Heart right ventricle (tissue), 16 donors: ENCODE measurements at regions not wholly inside any gene's neighbourhood (a gene's known extent, or its start where the extent isn't known, plus 50 kb on each side); places are given as distances from the start of the nearest gene placed in this dataset.
A peak's percentile ranks its signal among the peaks of the same experiment; 100 is the strongest.

Source experiments
- ATAC-seq, 8 donors: fragments of 200-7000 bp; cut with Tn5 transposase; one replicate each; pipeline ENCODE4 v1.9.1; 2020; ENCODE audit warnings: mild to moderate bottlenecking in 8 of 8, moderate library complexity in 8 of 8, moderate number of reproducible peaks in 1 of 8
- DNase-seq, 2 donors: peaks; one replicate each; pipeline ENCODE4 v3.0.0-alpha.2; 2020
- H3K27ac ChIP-seq, 10 donors: fragments of 200-600 bp; sonication (generic) in 2 of 10; one replicate each; pipeline versions ENCODE4 v1.5.0 to v1.8.0; 2020 to 2022; ENCODE audit warnings: mild to moderate bottlenecking in 3 of 10
- H3K27me3 ChIP-seq, 7 donors: fragments of 200-600 bp; one replicate each; pipeline ENCODE4 v1.8.0; 2021 to 2022; ENCODE audit warnings: mild to moderate bottlenecking in 2 of 7
- H3K36me3 ChIP-seq, 9 donors: fragments of 200-600 bp; sonication (generic) in 1 of 9; one replicate each; pipeline versions ENCODE4 v1.5.0 to v1.8.0; 2020 to 2022; ENCODE audit warnings: mild to moderate bottlenecking in 2 of 9
- H3K4me1 ChIP-seq, 9 donors: fragments of 200-600 bp; sonication (generic) in 1 of 9; one replicate each; pipeline versions ENCODE4 v1.5.0 to v1.8.0; 2020 to 2022; ENCODE audit warnings: mild to moderate bottlenecking in 4 of 9
- H3K4me3 ChIP-seq, 10 donors: fragments of 200-600 bp; sonication (generic) in 2 of 10; one replicate each; pipeline versions ENCODE4 v1.5.0 to v1.8.0; 2020 to 2022; ENCODE audit warnings: mild to moderate bottlenecking in 7 of 10, moderate library complexity in 2 of 10
- H3K9me3 ChIP-seq, 11 donors: fragments of 200-600 bp in 10 of 11; sonication (generic) in 2 of 11; one replicate each; pipeline versions ENCODE4 v1.5.0 to v1.8.0; 2013 to 2022; ENCODE audit warnings: mild to moderate bottlenecking in 2 of 11, control low read depth in 1 of 11, moderate library complexity in 1 of 11
- whole genome bisulfite sequencing, 2 donors: extraction: QIAGEN DNeasy Blood & Tissue Kit; methylation state at CpG; one replicate each; pipeline ENCODE4 v1.1.7; 2013; ENCODE audit warnings: inconsistent platforms in 1 of 2; 5-methylcytosine and 5-hydroxymethylcytosine counted together
- intact Hi-C, 10 donors: fragments of 100-400 bp; cut with DNase I; formaldehyde crosslinking; loops; one replicate each; pipeline versions ENCODE4 v1.11.1 to v1.14.2; 2022
- TF ChIP-seq, protein P1 (sequence below), 9 donors: fragments of 200-600 bp; sonication (generic) in 2 of 9; IDR thresholded peaks; one replicate each; pipeline versions ENCODE4 v1.5.0 to v1.8.0; 2021 to 2022; ENCODE audit warnings: antibody characterized with exemption in 9 of 9, mild to moderate bottlenecking in 5 of 9, moderate library complexity in 1 of 9
- donor health status: Arrhythmogenic right ventricular cardiomyopathy.
- donor health status: ischemic (EF 13 %, LVEDD 7.1; RV severe dilation, severe dysfunction).
- donor health status: healthy with polysubstance abuse.
- donor health status: DM: no; HTN: yes; CAD: no.
- donor health status: DM: no; HTN: no; CAD: no.
- donor health status: ischemic (EF 25% LVEDD 6.9; RV normal size, moderate dysfunction).
- donor health status: ischemic (EF 25% LVEDD 5.7; RV mildly dilated, moderate dysfunction).
- donor health status: healthy.
- donor health status: DM: yes; HTN: yes; CAD: no.
- donor health status: Ischemic cardiomyopathy.
- donor health status: ischemic (EF 35%, LVEDD 5.7; RV mildly dilated, moderate dysfunction).
- donor health status: nonischemic (EF 11% LVEDD 7.7; RV severe dilation, severe dysfunction).
- donor health status: DM: yes; HTN: yes; CAD: no.
- donor health status: PGD.
- donor health status: ischemic (EF 29% LVEDD 5.4; RV normal size, mild dysfunction).
- donor health status: nonischemic (EF 23%, LVEDD 6.1; RV moderate dilation, normal function).

DNA sequence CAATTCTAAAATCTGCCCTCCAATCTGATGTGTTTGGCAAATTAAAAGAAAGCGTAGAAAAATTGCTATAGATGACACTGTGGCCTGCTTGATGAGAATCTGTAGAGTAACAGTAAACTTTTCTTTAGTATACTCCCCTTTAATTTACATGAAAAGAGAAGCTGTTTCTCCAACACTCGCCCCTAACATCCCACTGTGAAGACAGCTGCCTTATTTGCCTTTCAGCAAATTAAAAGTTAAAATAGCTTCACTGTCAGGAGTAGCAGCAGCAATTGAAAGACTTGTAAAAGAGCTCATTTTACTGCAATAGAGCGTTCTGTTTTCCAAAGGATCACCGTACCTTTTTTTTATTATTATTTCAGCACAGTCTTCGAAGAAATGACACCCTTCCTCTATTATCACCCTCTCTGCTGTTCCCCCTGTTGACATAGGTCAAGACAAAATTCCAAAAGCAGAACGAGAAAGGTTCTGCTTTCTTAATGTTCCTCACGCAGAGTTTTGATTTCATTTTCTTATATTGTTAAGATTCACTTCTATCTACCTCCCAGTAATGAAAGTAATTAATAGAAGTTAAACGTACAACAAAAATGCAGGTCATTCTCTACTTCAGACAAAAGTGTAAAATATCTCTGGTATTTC, 153.5 kb upstream of the USP15 start:
- no peak for DNase-seq
- TF ChIP-seq, protein P1, sequence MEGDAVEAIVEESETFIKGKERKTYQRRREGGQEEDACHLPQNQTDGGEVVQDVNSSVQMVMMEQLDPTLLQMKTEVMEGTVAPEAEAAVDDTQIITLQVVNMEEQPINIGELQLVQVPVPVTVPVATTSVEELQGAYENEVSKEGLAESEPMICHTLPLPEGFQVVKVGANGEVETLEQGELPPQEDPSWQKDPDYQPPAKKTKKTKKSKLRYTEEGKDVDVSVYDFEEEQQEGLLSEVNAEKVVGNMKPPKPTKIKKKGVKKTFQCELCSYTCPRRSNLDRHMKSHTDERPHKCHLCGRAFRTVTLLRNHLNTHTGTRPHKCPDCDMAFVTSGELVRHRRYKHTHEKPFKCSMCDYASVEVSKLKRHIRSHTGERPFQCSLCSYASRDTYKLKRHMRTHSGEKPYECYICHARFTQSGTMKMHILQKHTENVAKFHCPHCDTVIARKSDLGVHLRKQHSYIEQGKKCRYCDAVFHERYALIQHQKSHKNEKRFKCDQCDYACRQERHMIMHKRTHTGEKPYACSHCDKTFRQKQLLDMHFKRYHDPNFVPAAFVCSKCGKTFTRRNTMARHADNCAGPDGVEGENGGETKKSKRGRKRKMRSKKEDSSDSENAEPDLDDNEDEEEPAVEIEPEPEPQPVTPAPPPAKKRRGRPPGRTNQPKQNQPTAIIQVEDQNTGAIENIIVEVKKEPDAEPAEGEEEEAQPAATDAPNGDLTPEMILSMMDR (IDR thresholded peaks at IDR 0.05) = no peak
- Histone ChIP-seq H3K9me3 (peaks cover 0 to 17% (median 0%) of the 10 kb centered on the region in 11 donors), H3K4me3 (peak overlapping the region in 1 of 10 donors; percentile 6), H3K27me3 (no peaks in the 10 kb centered on the region), H3K4me1 (peaks cover 0 to 6% (median 0%) of the 10 kb centered on the region in 9 donors), H3K27ac (no peak overlapping the region), H3K36me3 (no peaks in the 10 kb centered on the region)
- WGBS, 2 donors = 40 to 48% methylated on average over 8 of the region's 8 CpGs
- intact Hi-C loops = no loop called here
- ATAC-seq = no peak

DNA sequence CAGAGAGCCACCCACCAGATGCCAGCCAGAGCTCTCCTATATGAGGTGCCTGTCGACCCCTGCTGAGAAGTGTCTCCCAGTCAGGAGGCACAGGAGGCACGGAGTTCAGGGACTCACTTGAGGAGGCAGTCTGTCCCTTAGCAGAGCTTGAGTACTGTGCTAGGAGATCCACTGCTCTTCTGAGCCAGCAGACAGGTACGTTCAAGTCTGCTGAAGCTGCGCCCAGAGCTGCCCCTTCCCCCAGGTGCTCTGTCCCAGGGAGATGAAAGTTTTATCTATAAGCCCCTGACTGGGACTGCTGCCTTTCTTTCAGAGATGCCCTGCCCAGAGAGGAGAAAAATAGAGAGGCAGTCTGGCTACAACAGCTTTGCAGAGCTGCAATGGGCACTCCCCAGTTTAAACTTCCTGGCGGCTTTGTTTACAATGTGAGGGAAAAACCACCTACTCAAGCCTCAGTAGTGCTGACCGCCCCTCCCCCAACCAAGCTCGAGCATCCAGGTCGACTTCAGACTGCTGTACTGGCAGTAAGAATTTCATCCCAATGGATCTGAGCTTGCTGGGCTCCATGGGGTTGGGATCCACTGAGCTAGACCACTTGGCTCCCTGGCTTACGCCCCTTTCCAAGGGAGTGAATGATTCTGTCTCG, 146.7 kb upstream of the USP15 start:
- ATAC-seq = no peak
- Histone ChIP-seq H3K36me3 (no peaks in the 10 kb centered on the region), H3K4me3 (no peak overlapping the region), H3K27me3 (peaks cover 0 to 7% (median 0%) of the 10 kb centered on the region in 7 donors), H3K4me1 (no peaks in the 10 kb centered on the region), H3K27ac (no peak overlapping the region), H3K9me3 (peaks cover 0 to 17% (median 0%) of the 10 kb centered on the region in 11 donors)
- 61 to 62% methylated on average over 10 of the region's 10 CpGs for WGBS, 2 donors
- TF ChIP-seq, protein P1 (IDR thresholded peaks at IDR 0.05) = no peak
- intact Hi-C loops = no loop called here
- no peak for DNase-seq

DNA sequence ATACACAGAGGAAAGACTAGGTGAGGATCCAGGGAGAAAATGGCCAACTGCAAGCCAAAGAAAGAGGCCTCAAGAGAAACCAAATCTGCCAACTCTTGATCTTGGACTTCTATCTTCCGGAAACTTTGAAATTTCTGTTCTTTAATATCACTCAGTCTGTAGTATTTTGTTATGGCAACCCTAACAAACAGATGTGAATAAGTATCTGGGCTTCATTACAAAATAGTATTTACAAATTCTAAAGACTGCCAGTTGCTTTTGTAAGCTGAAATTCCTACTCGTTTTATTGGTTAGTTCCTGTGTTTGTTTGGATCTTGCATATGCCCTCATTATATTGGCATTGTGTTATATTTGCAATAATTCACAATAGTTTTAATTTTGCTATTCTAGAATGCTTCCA, 143.2 kb upstream of the USP15 start:
- H3K4me1 ChIP-seq = no peaks in the 10 kb centered on the region
- no peaks in the 10 kb centered on the region for H3K36me3 ChIP-seq
- H3K4me3 ChIP-seq = no peak overlapping the region
- 66 to 79% methylated on average over 2 of the region's 2 CpGs for WGBS, 2 donors
- DNase-seq (no peak), ATAC-seq (no peak)
- TF ChIP-seq, protein P1 (IDR thresholded peaks at IDR 0.05) = no peak
- intact Hi-C loops = no loop called here
- H3K27ac ChIP-seq = no peak overlapping the region
- peaks cover 0 to 7% (median 0%) of the 10 kb centered on the region in 7 donors for H3K27me3 ChIP-seq
- H3K9me3 ChIP-seq = no peaks in the 10 kb centered on the region

DNA sequence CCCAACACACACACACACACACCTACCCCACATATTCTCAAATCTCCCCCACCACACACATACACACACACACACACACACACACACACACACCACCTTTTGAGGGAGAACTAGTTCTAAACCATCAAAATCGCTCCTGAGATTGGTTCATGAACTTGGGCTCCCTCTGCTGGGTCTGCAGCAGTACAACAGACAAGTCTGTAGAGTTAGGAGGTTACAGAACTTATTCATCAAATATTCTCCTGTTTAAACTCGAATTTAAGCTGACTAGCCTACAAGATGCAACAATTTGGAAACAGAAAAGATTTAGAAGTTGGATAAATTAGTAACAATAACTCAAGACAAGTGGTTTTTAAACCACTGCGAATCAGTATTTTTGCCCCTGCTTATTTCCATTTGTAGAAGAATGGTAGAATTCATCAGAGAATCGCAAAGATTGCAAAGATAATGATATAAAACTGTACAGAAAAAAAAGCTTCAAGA, 136.4 kb upstream of the USP15 start:
- TF ChIP-seq, protein P1 (IDR thresholded peaks at IDR 0.05) = peak in 8 of 9 donors; percentile 13 to 68 (median 56)
- H3K27ac ChIP-seq = no peak overlapping the region
- 28 to 29% methylated on average over 4 of the region's 4 CpGs for WGBS, 2 donors
- no peaks in the 10 kb centered on the region for H3K36me3 ChIP-seq
- peak in 1 of 8 donors; percentile 62 for ATAC-seq
- peak in 1 of 2 donors; percentile 4 for DNase-seq
- no peak overlapping the region for H3K4me3 ChIP-seq
- no peaks in the 10 kb centered on the region for H3K9me3 ChIP-seq
- H3K4me1 ChIP-seq = no peaks in the 10 kb centered on the region
- intact Hi-C loops = no loop called here
- H3K27me3 ChIP-seq = peaks cover 0 to 3% (median 0%) of the 10 kb centered on the region in 7 donors
